HL-60 (cell line): ENCODE measurements at regions not wholly inside any gene's neighbourhood (a gene's known extent, or its start where the extent isn't known, plus 50 kb on each side); places are given as distances from the start of the nearest gene placed in this dataset.

Experiments
- DNase-seq, 2 experiments: peaks; one replicate each; pipeline ENCODE4 v3.0.0-alpha.2; 2010 to 2020; ENCODE audit warnings: low read depth in 1 of 2, low spot score in 1 of 2
- H3K27ac ChIP-seq: fragments of 250-450 bp; sonication (Bioruptor Pico); replicated peaks from 2 replicates; pipeline ENCODE4 v1.5.1; 2020; ENCODE audit warnings: mild to moderate bottlenecking, moderate library complexity
- H3K27me3 ChIP-seq: fragments of 250-450 bp; sonication (Bioruptor Pico); 2 replicates; pipeline ENCODE4 v1.5.1; 2021; ENCODE audit warnings: mild to moderate bottlenecking, moderate library complexity; ENCODE audit not compliant: insufficient read depth, poor library complexity, severe bottlenecking
- H3K4me3 ChIP-seq: replicated peaks from 2 replicates; pipeline ENCODE4 v1.5.1; 2011; ENCODE audit warnings: mild to moderate bottlenecking, control low read depth, low read length; ENCODE audit not compliant: insufficient read depth
- GABPA ChIP-seq: IDR thresholded peaks from 2 replicates; pipeline ENCODE4 v1.6.1; 2012; ENCODE audit warnings: low read depth
- POLR2AphosphoS5 ChIP-seq: IDR thresholded peaks from 2 replicates; pipeline ENCODE4 v1.6.1; 2012; ENCODE audit warnings: low read depth
- SPI1 ChIP-seq: IDR thresholded peaks from 2 replicates; pipeline ENCODE4 v1.6.1; 2012; ENCODE audit warnings: low read depth, mild to moderate bottlenecking, borderline replicate concordance
- TF ChIP-seq, protein P1 (sequence below): IDR thresholded peaks from 2 replicates; pipeline ENCODE4 v1.6.1; 2012; ENCODE audit warnings: low read depth; ENCODE audit not compliant: insufficient replicate concordance
- TF ChIP-seq, protein P2 (sequence below): IDR thresholded peaks from one replicate; pipeline ENCODE4 v1.5.1; 2011; ENCODE audit warnings: low read length, control low read depth, inconsistent platforms; ENCODE audit not compliant: insufficient read depth

DNA sequence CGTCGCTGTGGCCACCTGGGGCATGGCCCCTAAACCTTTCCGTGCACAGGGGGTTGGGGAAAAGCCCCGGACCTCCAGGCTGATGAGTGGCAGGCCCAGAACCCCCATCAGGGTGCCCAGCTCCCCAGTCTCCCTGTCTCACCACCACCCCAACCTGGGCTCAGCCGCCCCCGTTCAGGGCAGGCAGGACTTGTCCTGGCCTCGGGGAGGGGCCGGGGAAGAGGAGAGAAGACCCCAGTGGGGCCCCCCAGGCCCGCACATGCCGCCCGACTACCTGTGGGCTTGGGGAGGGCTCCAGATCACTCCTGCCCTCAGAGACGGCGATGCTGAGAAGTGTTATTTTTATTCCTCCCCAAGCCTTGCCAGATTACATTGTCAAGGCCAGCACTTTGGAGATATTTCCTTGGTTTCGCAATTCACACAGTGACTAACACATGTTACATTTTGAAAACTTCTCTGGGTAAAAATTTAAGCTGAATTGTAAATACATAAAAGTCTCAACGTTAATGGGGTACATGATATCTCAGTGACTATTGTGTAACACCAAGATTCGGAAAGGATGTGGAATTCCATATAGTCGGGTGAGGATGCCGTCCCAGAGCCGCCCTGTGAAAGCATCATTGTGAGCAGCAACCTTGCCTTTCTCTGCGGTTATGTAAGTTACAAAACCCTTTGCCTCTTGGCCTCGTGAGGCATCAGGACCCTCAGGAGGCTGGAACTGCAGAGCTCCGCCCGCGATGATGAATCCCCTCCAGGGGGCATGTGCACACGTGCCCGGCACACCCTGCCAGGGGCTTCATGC lies 85.6 kb upstream of the DIO3 start:
- H3K27ac ChIP-seq: no peak overlapping the region
- H3K4me3 ChIP-seq: no peak overlapping the region

DNA sequence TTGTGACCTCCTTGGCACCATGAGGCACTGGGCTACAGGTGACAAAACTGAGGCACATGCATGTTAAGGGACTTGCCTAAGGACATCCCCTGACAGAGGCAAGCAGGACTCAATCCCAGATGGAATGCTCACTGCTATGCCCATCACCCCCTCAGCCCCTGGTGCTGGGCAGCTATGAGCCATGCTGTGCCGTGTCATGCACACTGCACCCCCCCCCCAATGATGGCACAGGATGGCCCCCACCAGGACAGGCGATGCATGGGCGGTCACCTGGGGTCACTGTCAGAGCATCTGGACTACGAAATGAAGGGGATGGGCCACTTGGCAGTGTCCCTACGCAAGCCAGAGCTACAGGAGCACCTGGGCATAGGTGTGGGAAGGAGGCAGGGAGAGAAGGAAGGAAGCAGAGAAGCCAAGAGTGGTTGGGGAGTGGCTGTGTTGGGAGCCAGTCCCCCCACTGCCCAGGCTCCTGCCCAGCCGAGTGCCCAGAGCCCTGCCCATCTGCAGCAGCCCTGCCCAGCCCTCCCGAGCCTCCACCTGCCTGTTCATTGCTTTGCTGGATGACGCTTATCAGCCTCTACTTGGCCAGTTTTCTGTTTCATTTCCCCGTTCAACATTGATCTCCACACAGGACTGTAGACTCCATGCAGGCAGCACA lies 84.9 kb upstream of the DIO3 start:
- TF ChIP-seq GABPA: no peak
- TF ChIP-seq, protein P1, sequence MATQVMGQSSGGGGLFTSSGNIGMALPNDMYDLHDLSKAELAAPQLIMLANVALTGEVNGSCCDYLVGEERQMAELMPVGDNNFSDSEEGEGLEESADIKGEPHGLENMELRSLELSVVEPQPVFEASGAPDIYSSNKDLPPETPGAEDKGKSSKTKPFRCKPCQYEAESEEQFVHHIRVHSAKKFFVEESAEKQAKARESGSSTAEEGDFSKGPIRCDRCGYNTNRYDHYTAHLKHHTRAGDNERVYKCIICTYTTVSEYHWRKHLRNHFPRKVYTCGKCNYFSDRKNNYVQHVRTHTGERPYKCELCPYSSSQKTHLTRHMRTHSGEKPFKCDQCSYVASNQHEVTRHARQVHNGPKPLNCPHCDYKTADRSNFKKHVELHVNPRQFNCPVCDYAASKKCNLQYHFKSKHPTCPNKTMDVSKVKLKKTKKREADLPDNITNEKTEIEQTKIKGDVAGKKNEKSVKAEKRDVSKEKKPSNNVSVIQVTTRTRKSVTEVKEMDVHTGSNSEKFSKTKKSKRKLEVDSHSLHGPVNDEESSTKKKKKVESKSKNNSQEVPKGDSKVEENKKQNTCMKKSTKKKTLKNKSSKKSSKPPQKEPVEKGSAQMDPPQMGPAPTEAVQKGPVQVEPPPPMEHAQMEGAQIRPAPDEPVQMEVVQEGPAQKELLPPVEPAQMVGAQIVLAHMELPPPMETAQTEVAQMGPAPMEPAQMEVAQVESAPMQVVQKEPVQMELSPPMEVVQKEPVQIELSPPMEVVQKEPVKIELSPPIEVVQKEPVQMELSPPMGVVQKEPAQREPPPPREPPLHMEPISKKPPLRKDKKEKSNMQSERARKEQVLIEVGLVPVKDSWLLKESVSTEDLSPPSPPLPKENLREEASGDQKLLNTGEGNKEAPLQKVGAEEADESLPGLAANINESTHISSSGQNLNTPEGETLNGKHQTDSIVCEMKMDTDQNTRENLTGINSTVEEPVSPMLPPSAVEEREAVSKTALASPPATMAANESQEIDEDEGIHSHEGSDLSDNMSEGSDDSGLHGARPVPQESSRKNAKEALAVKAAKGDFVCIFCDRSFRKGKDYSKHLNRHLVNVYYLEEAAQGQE: no peak
- TF ChIP-seq, protein P2, sequence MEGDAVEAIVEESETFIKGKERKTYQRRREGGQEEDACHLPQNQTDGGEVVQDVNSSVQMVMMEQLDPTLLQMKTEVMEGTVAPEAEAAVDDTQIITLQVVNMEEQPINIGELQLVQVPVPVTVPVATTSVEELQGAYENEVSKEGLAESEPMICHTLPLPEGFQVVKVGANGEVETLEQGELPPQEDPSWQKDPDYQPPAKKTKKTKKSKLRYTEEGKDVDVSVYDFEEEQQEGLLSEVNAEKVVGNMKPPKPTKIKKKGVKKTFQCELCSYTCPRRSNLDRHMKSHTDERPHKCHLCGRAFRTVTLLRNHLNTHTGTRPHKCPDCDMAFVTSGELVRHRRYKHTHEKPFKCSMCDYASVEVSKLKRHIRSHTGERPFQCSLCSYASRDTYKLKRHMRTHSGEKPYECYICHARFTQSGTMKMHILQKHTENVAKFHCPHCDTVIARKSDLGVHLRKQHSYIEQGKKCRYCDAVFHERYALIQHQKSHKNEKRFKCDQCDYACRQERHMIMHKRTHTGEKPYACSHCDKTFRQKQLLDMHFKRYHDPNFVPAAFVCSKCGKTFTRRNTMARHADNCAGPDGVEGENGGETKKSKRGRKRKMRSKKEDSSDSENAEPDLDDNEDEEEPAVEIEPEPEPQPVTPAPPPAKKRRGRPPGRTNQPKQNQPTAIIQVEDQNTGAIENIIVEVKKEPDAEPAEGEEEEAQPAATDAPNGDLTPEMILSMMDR: no peak
- no peak for TF ChIP-seq SPI1
- no peak for TF ChIP-seq POLR2AphosphoS5
- Histone ChIP-seq H3K27ac (no peak overlapping the region), H3K4me3 (no peak overlapping the region), H3K27me3 (no peaks in the 10 kb centered on the region)
- DNase-seq: no peak

More for the DNA sequence above, 85.6 kb upstream of the DIO3 start:
- H3K27me3 ChIP-seq: no peaks in the 10 kb centered on the region
- DNase-seq: peak in 1 of 2 experiments; percentile 23
- no peak for TF ChIP-seq POLR2AphosphoS5
- TF ChIP-seq, protein P1: no peak
- TF ChIP-seq, protein P2: no peak
- TF ChIP-seq SPI1: no peak
- no peak for TF ChIP-seq GABPA

DNA sequence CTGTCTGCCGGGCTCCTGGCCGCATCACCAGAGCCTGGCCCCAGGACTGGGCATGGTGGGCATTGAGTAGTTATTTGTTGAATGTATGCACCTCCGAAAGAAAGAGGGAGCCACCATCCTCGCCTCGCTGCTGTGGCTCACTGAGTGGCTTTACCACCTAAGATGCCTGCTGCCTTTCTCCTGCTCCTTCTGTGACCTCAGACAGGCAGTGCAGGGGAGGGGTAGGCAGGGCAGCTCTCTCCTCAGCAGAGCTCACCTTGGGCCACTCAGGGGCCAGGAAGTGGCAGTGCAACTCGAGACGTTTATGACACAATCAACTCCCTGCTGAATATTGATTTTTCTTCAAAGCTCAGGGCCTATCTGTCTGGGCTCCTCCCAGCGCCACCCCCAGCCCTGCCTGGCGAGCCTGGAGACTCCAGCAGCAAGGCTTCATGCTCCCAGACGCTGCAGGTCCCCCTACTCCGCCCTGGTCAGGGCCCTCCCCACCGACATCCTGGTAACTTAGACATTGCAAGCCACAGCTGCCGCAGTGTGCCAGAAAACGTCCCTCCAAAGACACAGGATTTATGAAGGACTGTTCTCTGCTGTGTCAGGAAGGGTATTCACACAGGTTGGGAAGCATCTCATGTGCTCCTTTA lies 84.3 kb upstream of the DIO3 start:
- peak in 1 of 2 experiments; percentile 6 for DNase-seq
- Histone ChIP-seq H3K27me3 (no peaks in the 10 kb centered on the region), H3K27ac (no peak overlapping the region), H3K4me3 (no peak overlapping the region)
- TF ChIP-seq, protein P1: no peak
- no peak for TF ChIP-seq GABPA
- TF ChIP-seq SPI1: no peak
- TF ChIP-seq, protein P2: no peak
- no peak for TF ChIP-seq POLR2AphosphoS5
